GM13977 (cell line): ENCODE measurements at regions not wholly inside any gene's neighbourhood (a gene's known extent, or its start where the extent isn't known, plus 50 kb on each side); places are given as distances from the start of the nearest gene placed in this dataset.

Source experiments
- DNase-seq: peaks from one replicate; pipeline ENCODE4 v3.0.0; 2012; ENCODE audit warnings: low spot score
- CTCF ChIP-seq: IDR thresholded peaks from 2 replicates; pipeline ENCODE4 v1.5.1; 2012; ENCODE audit warnings: mild to moderate bottlenecking, control low read depth; ENCODE audit not compliant: insufficient read depth; ENCODE audit errors: extremely low read depth, missing control alignments
- in situ Hi-C: fragments of 300-500 bp; cut with MboI; formaldehyde crosslinking; loops from one replicate; pipeline ENCODE4 v1.12.0; 2022; ENCODE audit warnings: low sequenced_read_pairs, low pct_unique_long_range_greater_than_20kb, mixed read lengths, inconsistent platforms; ENCODE audit not compliant: unreplicated experiment

- no peak for TF ChIP-seq CTCF
- in situ Hi-C loops = no loop called here
- no peak for DNase-seq
Observed at GRCh38 chr4:67124716-67125115, 420.6 kb downstream of the CENPC start.

- in situ Hi-C loops = no loop called here
- DNase-seq = no peak
- peak; percentile 32 for TF ChIP-seq CTCF
Observed at GRCh38 chr4:67122029-67122428, 423.3 kb downstream of the CENPC start.

DNA sequence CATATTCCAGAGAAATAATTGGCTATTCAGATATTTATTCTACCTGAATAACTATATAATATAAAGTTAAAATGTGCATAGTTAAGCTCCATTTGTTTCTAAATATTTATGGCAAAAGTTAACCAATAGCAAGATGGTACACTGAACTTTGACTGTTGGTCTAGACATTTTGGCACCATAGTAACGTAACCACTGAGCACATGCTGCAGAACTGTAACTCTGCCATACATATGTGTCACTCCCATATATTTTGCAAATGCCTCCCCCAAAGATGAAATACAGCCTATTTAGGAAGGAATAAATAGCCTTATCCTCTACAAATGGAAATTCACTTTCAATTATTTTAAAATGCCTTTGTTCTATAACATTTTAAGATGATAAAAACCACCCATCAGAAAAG, 424.9 kb downstream of the CENPC start:
- TF ChIP-seq CTCF = no peak
- in situ Hi-C loops = no loop called here

GRCh38 chr4:67109276-67109675, 436.0 kb downstream of the CENPC start:
- in situ Hi-C loops = no loop called here
- no peak for DNase-seq
- no peak for TF ChIP-seq CTCF

More for the DNA sequence above, 424.9 kb downstream of the CENPC start:
- DNase-seq = no peak

DNA sequence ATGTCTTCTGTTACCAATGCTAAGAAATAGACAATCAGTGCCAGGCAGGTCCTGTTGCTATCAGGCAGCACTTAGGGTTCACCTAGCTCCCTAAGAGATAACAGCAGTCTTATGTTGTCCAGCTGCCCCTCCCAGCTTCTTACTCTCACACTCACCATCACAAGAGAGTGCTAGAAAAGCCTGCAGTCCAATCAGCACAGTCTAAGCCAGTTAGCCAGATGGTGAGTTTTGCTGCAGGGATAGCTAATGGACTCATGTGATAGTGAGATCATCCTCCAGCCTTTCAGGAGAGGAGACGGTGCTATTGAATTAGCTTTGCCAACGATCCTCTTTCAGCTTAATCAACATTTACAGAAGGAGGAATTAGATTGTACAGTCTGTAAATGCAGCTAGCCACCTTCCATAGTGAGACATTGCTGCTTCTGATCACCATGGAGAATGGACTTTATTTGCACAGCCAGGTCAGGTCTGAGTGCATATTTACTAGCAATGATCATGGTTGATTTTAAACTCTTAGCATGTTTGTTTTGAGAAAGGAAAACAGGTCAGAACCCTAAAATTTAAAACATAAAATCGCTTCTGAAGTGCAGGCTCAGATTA, 438.3 kb downstream of the CENPC start:
- TF ChIP-seq CTCF = no peak
- in situ Hi-C loops = no loop called here
- DNase-seq = no peak

DNA sequence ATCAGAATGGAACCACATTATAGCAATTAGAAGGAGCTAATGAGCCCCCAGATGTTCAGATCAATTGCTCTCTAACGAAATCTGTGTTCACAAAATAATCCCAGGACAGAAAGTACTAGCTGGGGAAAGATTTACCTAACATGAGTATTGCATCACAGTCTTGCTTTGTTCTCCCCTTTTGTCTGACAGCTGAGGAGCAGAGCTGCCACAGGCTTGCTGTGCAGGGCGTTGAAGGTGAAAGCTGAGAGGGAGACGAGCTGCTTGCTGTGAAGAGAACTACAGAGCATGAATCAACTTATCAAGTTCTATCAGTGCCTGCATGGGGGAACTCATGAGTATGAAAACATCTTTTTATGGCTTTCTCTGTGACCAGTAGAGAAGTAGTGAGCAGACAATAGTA, 441.2 kb downstream of the CENPC start:
- no peak for TF ChIP-seq CTCF
- in situ Hi-C loops = no loop called here
- DNase-seq = no peak

DNA sequence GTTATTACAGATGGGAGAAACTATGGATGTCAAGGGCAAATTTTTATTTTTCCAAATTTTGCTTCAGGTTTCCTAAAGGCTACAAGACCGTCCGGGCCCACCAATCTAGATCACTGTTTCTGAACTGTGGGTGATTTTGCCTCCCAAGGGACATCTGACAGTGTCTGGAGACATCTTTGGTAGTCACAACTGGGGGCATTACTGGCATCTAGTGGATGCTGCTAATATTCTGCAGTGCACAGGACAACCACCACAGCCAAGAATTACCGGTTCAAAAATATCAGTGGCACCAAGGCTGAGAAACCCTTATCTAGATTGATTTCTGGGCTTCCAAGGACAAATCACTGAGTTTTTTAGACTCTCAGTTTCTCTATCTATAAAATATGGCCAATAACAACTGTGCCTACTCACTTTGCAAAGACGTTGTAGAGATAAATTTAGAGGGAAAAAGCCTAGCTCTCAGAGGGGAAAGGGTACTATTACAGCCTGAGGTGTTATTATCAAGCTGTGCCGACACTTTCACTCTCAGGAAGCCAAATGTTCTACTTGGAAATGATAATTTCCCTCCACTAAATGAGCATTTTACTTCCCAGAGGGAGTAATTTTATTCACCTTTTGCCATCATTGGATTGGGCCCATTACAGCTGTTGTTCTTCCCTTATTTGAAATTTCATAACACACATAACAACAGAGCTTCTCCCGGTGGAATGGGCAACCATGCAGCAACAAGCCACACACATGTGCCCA, 442.1 kb downstream of the CENPC start:
- TF ChIP-seq CTCF = no peak
- no peak for DNase-seq
- in situ Hi-C loops = no loop called here
